ENCODE measurements at regions not wholly inside any gene's neighbourhood (a gene's known extent, or its start where the extent isn't known, plus 50 kb on each side); places are given as distances from the start of the nearest gene placed in this dataset.

DNA sequence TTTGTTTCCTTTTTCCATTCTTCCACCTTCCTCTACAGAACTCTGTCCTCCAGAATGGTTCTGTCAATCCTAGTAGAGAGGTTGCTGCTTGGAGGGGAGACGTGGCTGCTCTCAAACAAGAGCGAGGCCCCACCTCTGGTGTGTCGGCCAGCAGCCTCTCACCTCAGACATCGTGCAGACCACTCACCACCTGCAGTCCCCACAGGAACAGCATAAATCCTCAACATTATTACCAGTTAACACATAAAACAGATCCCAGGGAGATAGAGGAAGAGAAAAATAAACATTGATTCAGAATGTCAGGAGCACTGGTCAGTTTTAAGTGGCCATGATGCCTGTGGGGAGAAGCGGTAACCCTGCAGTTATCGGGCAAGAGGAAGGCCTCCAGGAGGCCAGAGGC, 485.9 kb upstream of the DPP6 start (continued):
- TF ChIP-seq ZNF101 (CRISPR knock-in tag; IDR thresholded peaks at IDR 0.05; ENCODE audit: borderline replicate concordance, low read depth) (no peak), HMGXB4 (CRISPR knock-in tag; IDR thresholded peaks at IDR 0.05; ENCODE audit: borderline replicate concordance in 1 of 2, low read depth in 1 of 2) (no peak)
- TF ChIP-seq, protein P1, sequence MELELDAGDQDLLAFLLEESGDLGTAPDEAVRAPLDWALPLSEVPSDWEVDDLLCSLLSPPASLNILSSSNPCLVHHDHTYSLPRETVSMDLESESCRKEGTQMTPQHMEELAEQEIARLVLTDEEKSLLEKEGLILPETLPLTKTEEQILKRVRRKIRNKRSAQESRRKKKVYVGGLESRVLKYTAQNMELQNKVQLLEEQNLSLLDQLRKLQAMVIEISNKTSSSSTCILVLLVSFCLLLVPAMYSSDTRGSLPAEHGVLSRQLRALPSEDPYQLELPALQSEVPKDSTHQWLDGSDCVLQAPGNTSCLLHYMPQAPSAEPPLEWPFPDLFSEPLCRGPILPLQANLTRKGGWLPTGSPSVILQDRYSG (CRISPR knock-in tag; IDR thresholded peaks at IDR 0.05) = no peak
- TF ChIP-seq, protein P2, sequence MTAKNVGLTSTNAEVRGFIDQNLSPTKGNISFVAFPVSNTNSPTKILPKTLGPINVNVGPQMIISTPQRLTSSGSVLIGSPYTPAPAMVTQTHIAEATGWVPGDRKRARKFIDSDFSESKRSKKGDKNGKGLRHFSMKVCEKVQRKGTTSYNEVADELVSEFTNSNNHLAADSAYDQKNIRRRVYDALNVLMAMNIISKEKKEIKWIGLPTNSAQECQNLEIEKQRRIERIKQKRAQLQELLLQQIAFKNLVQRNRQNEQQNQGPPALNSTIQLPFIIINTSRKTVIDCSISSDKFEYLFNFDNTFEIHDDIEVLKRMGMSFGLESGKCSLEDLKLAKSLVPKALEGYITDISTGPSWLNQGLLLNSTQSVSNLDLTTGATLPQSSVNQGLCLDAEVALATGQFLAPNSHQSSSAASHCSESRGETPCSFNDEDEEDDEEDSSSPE (CRISPR knock-in tag; IDR thresholded peaks at IDR 0.05) = no peak

GRCh38 chr7:153567426-153567825, 484.8 kb upstream of the DPP6 start:
- H3K27me3 ChIP-seq (ENCODE audit: control insufficient read depth in 1 of 2, insufficient read depth in 2 of 2, low read length in 2 of 2) = no peaks in the 10 kb centered on the region
- no peaks in the 10 kb centered on the region for H3K36me3 ChIP-seq (replicated peaks in 1 of 2; ENCODE audit: control insufficient read depth in 1 of 2, insufficient read depth in 2 of 2, low read length in 2 of 2)
- no peak overlapping the region for H2AFZ ChIP-seq (ENCODE audit: low read length)
- H3K4me1 ChIP-seq (ENCODE audit: insufficient read depth, low read length) = no peaks in the 10 kb centered on the region
- in situ Hi-C loops (cut with HindIII; ENCODE audit: extremely low pct_ligation_motif_present, low pct_unique_long_range_greater_than_20kb) = no loop called here
- POLR2A ChIA-PET = no interaction called here
- CTCF ChIA-PET (ENCODE audit: low intra/inter-chr PET ratio, low total read pairs) = no interaction called here
- no peak for DNase-seq (ENCODE audit: low spot score)
- H3K9ac ChIP-seq (ENCODE audit: insufficient read depth, low read depth, low read length) = no peak overlapping the region
- no peaks in the 10 kb centered on the region for H3K79me2 ChIP-seq (ENCODE audit: insufficient read depth, low read length)
- no peak overlapping the region for H3K4me2 ChIP-seq (ENCODE audit: low read depth, low read length)
- TF ChIP-seq PITX1 (CRISPR knock-in tag; IDR thresholded peaks at IDR 0.05) (no peak), ATM (IDR thresholded peaks at IDR 0.05; ENCODE audit: borderline replicate concordance) (no peak), EZH2 (conservative IDR thresholded peaks at IDR 0.05; ENCODE audit: low read depth, low read length) (no peak), FOXJ3 (CRISPR knock-in tag; IDR thresholded peaks at IDR 0.05; ENCODE audit: borderline replicate concordance) (no peak), ZNF841 (CRISPR knock-in tag; IDR thresholded peaks at IDR 0.05; ENCODE audit: borderline replicate concordance) (no peak)
- TF ChIP-seq, protein P3, sequence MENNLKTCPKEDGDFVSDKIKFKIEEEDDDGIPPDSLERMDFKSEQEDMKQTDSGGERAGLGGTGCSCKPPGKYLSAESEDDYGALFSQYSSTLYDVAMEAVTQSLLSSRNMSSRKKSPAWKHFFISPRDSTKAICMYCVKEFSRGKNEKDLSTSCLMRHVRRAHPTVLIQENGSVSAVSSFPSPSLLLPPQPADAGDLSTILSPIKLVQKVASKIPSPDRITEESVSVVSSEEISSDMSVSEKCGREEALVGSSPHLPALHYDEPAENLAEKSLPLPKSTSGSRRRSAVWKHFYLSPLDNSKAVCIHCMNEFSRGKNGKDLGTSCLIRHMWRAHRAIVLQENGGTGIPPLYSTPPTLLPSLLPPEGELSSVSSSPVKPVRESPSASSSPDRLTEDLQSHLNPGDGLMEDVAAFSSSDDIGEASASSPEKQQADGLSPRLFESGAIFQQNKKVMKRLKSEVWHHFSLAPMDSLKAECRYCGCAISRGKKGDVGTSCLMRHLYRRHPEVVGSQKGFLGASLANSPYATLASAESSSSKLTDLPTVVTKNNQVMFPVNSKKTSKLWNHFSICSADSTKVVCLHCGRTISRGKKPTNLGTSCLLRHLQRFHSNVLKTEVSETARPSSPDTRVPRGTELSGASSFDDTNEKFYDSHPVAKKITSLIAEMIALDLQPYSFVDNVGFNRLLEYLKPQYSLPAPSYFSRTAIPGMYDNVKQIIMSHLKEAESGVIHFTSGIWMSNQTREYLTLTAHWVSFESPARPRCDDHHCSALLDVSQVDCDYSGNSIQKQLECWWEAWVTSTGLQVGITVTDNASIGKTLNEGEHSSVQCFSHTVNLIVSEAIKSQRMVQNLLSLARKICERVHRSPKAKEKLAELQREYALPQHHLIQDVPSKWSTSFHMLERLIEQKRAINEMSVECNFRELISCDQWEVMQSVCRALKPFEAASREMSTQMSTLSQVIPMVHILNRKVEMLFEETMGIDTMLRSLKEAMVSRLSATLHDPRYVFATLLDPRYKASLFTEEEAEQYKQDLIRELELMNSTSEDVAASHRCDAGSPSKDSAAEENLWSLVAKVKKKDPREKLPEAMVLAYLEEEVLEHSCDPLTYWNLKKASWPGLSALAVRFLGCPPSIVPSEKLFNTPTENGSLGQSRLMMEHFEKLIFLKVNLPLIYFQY (CRISPR knock-in tag; IDR thresholded peaks at IDR 0.05; ENCODE audit: borderline replicate concordance) = no peak
- H3K4me3 ChIP-seq (replicated peaks in 1 of 3; ENCODE audit: insufficient read depth in 1 of 3, low read depth in 2 of 3, low read length in 3 of 3) = no peak overlapping the region
- no peaks in the 10 kb centered on the region for H4K20me1 ChIP-seq (ENCODE audit: insufficient read depth, low read length)
- H3K9me3 ChIP-seq (ENCODE audit: low read length) = peaks cover 95% of the 10 kb centered on the region
- FAIRE-seq = no peak
- 12% methylated on average over 5 of the region's 5 CpGs for WGBS (ENCODE audit: low lambda C conversion rate)
- BruUV-seq (replicated peaks) = no TSS peak
- H3K27ac ChIP-seq (ENCODE audit: extremely low read length, insufficient read depth, low read length) = no peak overlapping the region
- intact Hi-C loops (cut with micrococcal nuclease; ENCODE audit: unreplicated experiment) = no loop called here
- no peak for ATAC-seq
